ENCODE measurements at regions not wholly inside any gene's neighbourhood (a gene's known extent, or its start where the extent isn't known, plus 50 kb on each side); places are given as distances from the start of the nearest gene placed in this dataset.

DNA sequence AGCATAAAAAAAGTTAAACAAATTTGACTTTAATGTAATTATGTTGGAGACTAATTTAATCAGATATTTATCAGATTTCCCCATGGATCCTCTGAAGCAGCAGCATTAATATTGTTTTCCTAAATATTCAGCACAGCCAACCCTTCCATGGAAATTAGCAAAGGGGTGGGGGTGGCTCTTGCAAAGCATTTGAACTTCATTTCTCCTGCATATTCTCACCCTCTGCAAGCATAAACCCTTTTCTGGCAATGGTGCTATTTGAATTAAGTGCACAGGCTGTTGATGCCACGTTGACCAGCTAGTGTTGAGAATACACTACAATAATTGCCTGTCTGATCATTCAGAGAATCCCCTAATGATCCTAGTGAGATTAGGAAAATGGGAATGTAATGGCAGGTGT, 488.1 kb upstream of the KLF12 start:
- TF ChIP-seq CTCF (IDR thresholded peaks at IDR 0.05) = no peak
- TF ChIP-seq POLR2A (IDR thresholded peaks at IDR 0.05) = no peak
